Colonic mucosa (tissue), 4 donors: ENCODE measurements at regions not wholly inside any gene's neighbourhood (a gene's known extent, or its start where the extent isn't known, plus 50 kb on each side); places are given as distances from the start of the nearest gene placed in this dataset.
A peak's percentile ranks its signal among the peaks of the same experiment; 100 is the strongest.

ENCODE experiments used
- DNase-seq: peaks from one replicate; pipeline ENCODE4 v3.0.0-alpha.2; 2020
- H3K27ac ChIP-seq: fragments of 200-600 bp; one replicate; pipeline ENCODE4 v1.8.0; 2021
- H3K27me3 ChIP-seq: fragments of 200-600 bp; one replicate; pipeline ENCODE4 v1.8.0; 2021
- H3K36me3 ChIP-seq: fragments of 200-600 bp; one replicate; pipeline ENCODE4 v1.8.0; 2021
- H3K4me1 ChIP-seq: fragments of 200-600 bp; one replicate; pipeline ENCODE4 v1.8.0; 2021; ENCODE audit warnings: mild to moderate bottlenecking
- H3K4me3 ChIP-seq: fragments of 200-600 bp; one replicate; pipeline ENCODE4 v1.8.0; 2021
- H3K9ac ChIP-seq, 2 donors: one replicate each; pipeline ENCODE4 v1.7.0; 2013; ENCODE audit warnings: control low read depth in 2 of 2, low read depth in 2 of 2, low read length in 2 of 2
- H3K9me3 ChIP-seq: fragments of 200-600 bp; one replicate; pipeline ENCODE4 v1.8.0; 2021
- CTCF ChIP-seq: fragments of 200-600 bp; IDR thresholded peaks from one replicate; pipeline ENCODE4 v1.8.0; 2022; ENCODE audit warnings: antibody characterized with exemption, mild to moderate bottlenecking
- intact Hi-C: fragments of 100-400 bp; cut with DNase I; formaldehyde crosslinking; loops from one replicate; pipeline ENCODE4 v1.14.1; 2022
- donor health status: healthy.
- donor health status: DM: no; HTN: no; CAD: no.
- donor health status: DM: no; HTN: no; CAD: no.

- Histone ChIP-seq H3K9me3 (no peaks in the 10 kb centered on the region), H3K27me3 (no peaks in the 10 kb centered on the region), H3K36me3 (no peaks in the 10 kb centered on the region), H3K4me1 (no peaks in the 10 kb centered on the region), H3K9ac (no peak overlapping the region), H3K4me3 (no peak overlapping the region), H3K27ac (peak overlapping the region; percentile 65)
- intact Hi-C loops = no loop called here
- no peak for TF ChIP-seq CTCF
- peak; percentile 52 for DNase-seq
These were observed 51.5 kb upstream of the ERRFI1 start for GRCh38 chr1:8077602-8078001.

- no peaks in the 10 kb centered on the region for H3K4me1 ChIP-seq
These were observed 51.0 kb upstream of the ERRFI1 start for GRCh38 chr1:8077120-8077573.

GRCh38 chr1:8076176-8076575, 50.1 kb upstream of the ERRFI1 start:
- Histone ChIP-seq H3K36me3 (no peaks in the 10 kb centered on the region), H3K9ac (no peak overlapping the region), H3K9me3 (no peaks in the 10 kb centered on the region), H3K4me1 (no peaks in the 10 kb centered on the region), H3K27me3 (no peaks in the 10 kb centered on the region), H3K27ac (peak overlapping the region; percentile 65), H3K4me3 (no peak overlapping the region)
- no peak for DNase-seq
- TF ChIP-seq CTCF = no peak
- intact Hi-C loops = no loop called here

More at GRCh38 chr1:8077120-8077573, 51.0 kb upstream of the ERRFI1 start:
- Histone ChIP-seq H3K9ac (no peak overlapping the region), H3K27me3 (no peaks in the 10 kb centered on the region), H3K27ac (peak overlapping the region; percentile 65), H3K9me3 (no peaks in the 10 kb centered on the region), H3K4me3 (no peak overlapping the region), H3K36me3 (no peaks in the 10 kb centered on the region)
- peak; percentile 72 for DNase-seq
- intact Hi-C loops = no loop called here
- no peak for TF ChIP-seq CTCF
